Kidney (tissue), 13 donors: ENCODE measurements at regions not wholly inside any gene's neighbourhood (a gene's known extent, or its start where the extent isn't known, plus 50 kb on each side); places are given as distances from the start of the nearest gene placed in this dataset.

Source experiments
- DNase-seq, 5 donors: peaks; one replicate each; pipeline ENCODE4 v3.0.0-alpha.2; 2013 to 2020
- FAIRE-seq: peaks from 2 replicates; lab custom pipeline; 2012; peaks lifted over from hg19 to GRCh38; lab: Jason Lieb, UNC
- H3K27ac ChIP-seq, 2 donors: one replicate each; pipeline ENCODE4 v1.7.0; 2013; ENCODE audit warnings: low read depth in 2 of 2, low read length in 2 of 2, inconsistent platforms in 1 of 2
- H3K27me3 ChIP-seq: one replicate; pipeline ENCODE4 v1.7.1; 2013; ENCODE audit warnings: low read length, inconsistent platforms; ENCODE audit not compliant: control insufficient read depth, insufficient read depth
- H3K36me3 ChIP-seq, 3 donors: one replicate each; pipeline versions ENCODE4 v1.7.0 to v1.7.1; 2013; ENCODE audit warnings: low read length in 3 of 3, control low read depth in 1 of 3, inconsistent platforms in 1 of 3; ENCODE audit not compliant: insufficient read depth in 3 of 3, control insufficient read depth in 2 of 3
- H3K4me1 ChIP-seq, 3 donors: one replicate each; pipeline versions ENCODE4 v1.7.0 to v1.7.1; 2013; ENCODE audit warnings: low read length in 3 of 3, inconsistent platforms in 1 of 3, low read depth in 1 of 3; ENCODE audit not compliant: control insufficient read depth in 2 of 3, insufficient read depth in 2 of 3
- H3K4me3 ChIP-seq, 3 donors: one replicate each; pipeline versions ENCODE4 v1.7.0 to v1.8.1; 2013; ENCODE audit warnings: low read length in 3 of 3, control low read depth in 1 of 3, inconsistent platforms in 1 of 3
- H3K9ac ChIP-seq, 3 donors: one replicate each; pipeline versions ENCODE4 v1.7.0 to v1.7.1; 2013; ENCODE audit warnings: low read length in 3 of 3, control low read depth in 1 of 3, inconsistent platforms in 1 of 3
- H3K9me3 ChIP-seq, 3 donors: one replicate each; pipeline versions ENCODE4 v1.7.0 to v1.7.1; 2013; ENCODE audit warnings: low read length in 3 of 3, control low read depth in 1 of 3, inconsistent platforms in 1 of 3; ENCODE audit not compliant: control insufficient read depth in 2 of 3, insufficient read depth in 1 of 3
- CTCF ChIP-seq: IDR thresholded peaks from 3 replicates; pipeline ENCODE4 v1.5.1; 2012; ENCODE audit warnings: mild to moderate bottlenecking, moderate library complexity, borderline replicate concordance; ENCODE audit not compliant: insufficient read depth; ENCODE audit errors: extremely low read depth
- intact Hi-C: fragments of 100-400 bp; cut with DNase I; formaldehyde crosslinking; loops from one replicate; pipeline ENCODE4 v1.11.1; 2022
- donor health status: control.
- donor health status: control.
- donor health status: control.
- donor health status: control.
- donor health status: control.
- donor health status: DM: yes; HTN: yes; CAD: no.
- donor health status: Normal renal cell carcinoma (clear cell type).

GRCh38 chr7:27299861-27300260 lies 57.3 kb downstream of the EVX1 start:
- Histone ChIP-seq H3K27me3 (no peaks in the 10 kb centered on the region), H3K27ac (no peak overlapping the region), H3K9ac (no peak overlapping the region), H3K4me3 (no peak overlapping the region), H3K4me1 (peaks cover 0 to 2% (median 0%) of the 10 kb centered on the region in 3 donors), H3K9me3 (no peaks in the 10 kb centered on the region), H3K36me3 (no peaks in the 10 kb centered on the region)
- DNase-seq (no peak), FAIRE-seq (no peak)
- no peak for TF ChIP-seq CTCF
- intact Hi-C loops: no loop called here

- H3K27ac ChIP-seq: no peak overlapping the region
- DNase-seq (no peak), FAIRE-seq (no peak)
- no peaks in the 10 kb centered on the region for H3K9me3 ChIP-seq
- no peak overlapping the region for H3K9ac ChIP-seq
- no peak overlapping the region for H3K4me3 ChIP-seq
- H3K36me3 ChIP-seq: no peaks in the 10 kb centered on the region
- no peak for TF ChIP-seq CTCF
- H3K27me3 ChIP-seq: no peaks in the 10 kb centered on the region
- H3K4me1 ChIP-seq: peaks cover 0 to 1% (median 0%) of the 10 kb centered on the region in 3 donors
- intact Hi-C loops: no loop called here
Observed at GRCh38 chr7:27300421-27300820, 57.8 kb downstream of the EVX1 start.

GRCh38 chr7:27302590-27302989 lies 60.0 kb downstream of the EVX1 start:
- Histone ChIP-seq H3K36me3 (no peaks in the 10 kb centered on the region), H3K9me3 (no peaks in the 10 kb centered on the region), H3K27ac (no peak overlapping the region), H3K9ac (no peak overlapping the region), H3K4me1 (no peaks in the 10 kb centered on the region), H3K4me3 (no peak overlapping the region), H3K27me3 (no peaks in the 10 kb centered on the region)
- FAIRE-seq (no peak), DNase-seq (no peak)
- intact Hi-C loops: no loop called here
- TF ChIP-seq CTCF: no peak

- intact Hi-C loops: no loop called here
- no peaks in the 10 kb centered on the region for H3K9me3 ChIP-seq
- no peaks in the 10 kb centered on the region for H3K36me3 ChIP-seq
- no peak overlapping the region for H3K4me3 ChIP-seq
- FAIRE-seq (no peak), DNase-seq (no peak)
- TF ChIP-seq CTCF: no peak
- no peaks in the 10 kb centered on the region for H3K4me1 ChIP-seq
- H3K27me3 ChIP-seq: no peaks in the 10 kb centered on the region
- no peak overlapping the region for H3K9ac ChIP-seq
- no peak overlapping the region for H3K27ac ChIP-seq
Observed at GRCh38 chr7:27303026-27303425, 60.4 kb downstream of the EVX1 start.
